ENCODE measurements at regions not wholly inside any gene's neighbourhood (a gene's known extent, or its start where the extent isn't known, plus 50 kb on each side); places are given as distances from the start of the nearest gene placed in this dataset.

- TF ChIP-seq CTCF (IDR thresholded peaks at IDR 0.05) (no peak), POLR2A (IDR thresholded peaks at IDR 0.05) (no peak)
- 27 to 56% methylated on average over 2 of the region's 2 CpGs for WGBS, 2 donors
- no peak for DNase-seq (ENCODE audit: low spot score in 2 of 2)
- H3K4me3 ChIP-seq (ENCODE audit: low read depth, poor library complexity, severe bottlenecking) = no peak overlapping the region
- intact Hi-C loops (cut with DNase I; ENCODE audit: low total_unique reads) = no loop called here
Observed at GRCh38 chr2:163990541-163990940, 254.7 kb upstream of the FIGN start.

GRCh38 chr2:163990101-163990500 is 254.3 kb upstream of the FIGN start:
- intact Hi-C loops (cut with DNase I; ENCODE audit: low total_unique reads) = no loop called here
- DNase-seq (ENCODE audit: low spot score in 2 of 2) = no peak
- no peak overlapping the region for H3K4me3 ChIP-seq (ENCODE audit: low read depth, poor library complexity, severe bottlenecking)
- 77 to 89% methylated on average over 4 of the region's 4 CpGs for WGBS, 2 donors
- TF ChIP-seq CTCF (IDR thresholded peaks at IDR 0.05) = no peak
- no peak for TF ChIP-seq POLR2A (IDR thresholded peaks at IDR 0.05)

- H3K4me3 ChIP-seq (ENCODE audit: low read depth, poor library complexity, severe bottlenecking) = no peak overlapping the region
- 87 to 90% methylated on average over 6 of the region's 6 CpGs for WGBS, 2 donors
- no peak for TF ChIP-seq POLR2A (IDR thresholded peaks at IDR 0.05)
- intact Hi-C loops (cut with DNase I; ENCODE audit: low total_unique reads) = no loop called here
- no peak for DNase-seq (ENCODE audit: low spot score in 2 of 2)
Observed at GRCh38 chr2:163987175-163987940, 251.6 kb upstream of the FIGN start.

- intact Hi-C loops (cut with DNase I; ENCODE audit: low total_unique reads) = no loop called here
- no peak overlapping the region for H3K4me3 ChIP-seq (ENCODE audit: low read depth, poor library complexity, severe bottlenecking)
- WGBS, 2 donors = 79 to 80% methylated on average over 4 of the region's 4 CpGs
- no peak for DNase-seq (ENCODE audit: low spot score in 2 of 2)
- no peak for TF ChIP-seq POLR2A (IDR thresholded peaks at IDR 0.05)
- no peak for TF ChIP-seq CTCF (IDR thresholded peaks at IDR 0.05)
Observed at GRCh38 chr2:163984986-163985385, 249.2 kb upstream of the FIGN start.

- no peak for DNase-seq (ENCODE audit: low spot score in 2 of 2)
- H3K4me3 ChIP-seq (ENCODE audit: low read depth, poor library complexity, severe bottlenecking) = no peak overlapping the region
- 75 to 78% methylated on average over 2 of the region's 2 CpGs for WGBS, 2 donors
- intact Hi-C loops (cut with DNase I; ENCODE audit: low total_unique reads) = no loop called here
- TF ChIP-seq POLR2A (IDR thresholded peaks at IDR 0.05) (no peak), CTCF (IDR thresholded peaks at IDR 0.05) (no peak)
Observed at GRCh38 chr2:163983911-163984310, 248.1 kb upstream of the FIGN start.

- intact Hi-C loops (cut with DNase I; ENCODE audit: low total_unique reads) = no loop called here
- DNase-seq (ENCODE audit: low spot score in 2 of 2) = no peak
- no peak for TF ChIP-seq CTCF (IDR thresholded peaks at IDR 0.05)
- TF ChIP-seq POLR2A (IDR thresholded peaks at IDR 0.05) = no peak
- no peak overlapping the region for H3K4me3 ChIP-seq (ENCODE audit: low read depth, poor library complexity, severe bottlenecking)
Observed at GRCh38 chr2:163982938-163983337, 247.1 kb upstream of the FIGN start.

All from lower leg skin (tissue), 4 donors.